Tongue (tissue), 1 donor: ENCODE measurements at regions not wholly inside any gene's neighbourhood (a gene's known extent, or its start where the extent isn't known, plus 50 kb on each side); places are given as distances from the start of the nearest gene placed in this dataset.

Experiments
- DNase-seq: peaks from one replicate; pipeline ENCODE4 v3.0.0-alpha.2; 2015

DNA sequence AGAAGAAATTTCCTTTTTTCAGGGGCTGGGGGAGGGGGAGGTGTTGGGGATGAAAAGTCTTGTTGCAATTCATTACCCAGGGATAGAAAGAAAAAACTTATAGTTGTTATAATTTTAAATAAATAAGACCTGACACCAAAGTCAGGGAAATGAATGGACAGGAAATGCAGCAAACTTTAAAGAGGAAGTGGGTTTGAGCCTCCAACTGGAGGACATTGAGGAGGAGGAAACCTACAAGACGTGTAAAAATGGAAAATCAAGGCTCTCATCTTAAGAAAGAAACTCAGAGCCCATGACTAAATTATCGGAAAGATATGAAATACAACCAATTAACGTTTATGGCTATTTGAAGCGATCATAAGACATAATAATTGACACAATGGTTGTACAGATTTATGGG is 54.4 kb downstream of the NIBAN1 start:
- DNase-seq: no peak

- DNase-seq: no peak
Observed at GRCh38 chr1:184915463-184916090, 58.7 kb downstream of the NIBAN1 start.

- no peak for DNase-seq
Observed at GRCh38 chr1:184914149-184914548, 60.2 kb downstream of the NIBAN1 start.

DNA sequence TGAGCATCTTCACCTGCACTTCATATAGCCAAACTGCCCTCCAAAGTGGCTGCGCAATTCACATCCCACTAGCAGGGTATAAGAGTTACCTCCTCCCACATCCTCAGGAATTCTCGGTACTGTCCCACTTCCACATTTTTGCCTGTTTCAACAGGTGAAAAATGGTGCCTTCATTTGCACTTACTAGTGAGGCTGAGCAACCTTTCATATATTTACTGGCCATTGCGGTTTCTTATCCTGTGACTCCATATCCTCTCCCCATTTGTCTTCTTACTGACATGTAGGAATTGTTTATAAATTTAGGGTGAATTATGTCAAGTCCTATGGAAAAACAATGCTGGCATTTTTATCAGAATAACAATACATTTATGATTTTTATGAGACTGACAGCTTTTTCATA is 61.9 kb downstream of the NIBAN1 start:
- DNase-seq: no peak

- no peak for DNase-seq
Observed at GRCh38 chr1:184911830-184912229, 62.5 kb downstream of the NIBAN1 start.

DNA sequence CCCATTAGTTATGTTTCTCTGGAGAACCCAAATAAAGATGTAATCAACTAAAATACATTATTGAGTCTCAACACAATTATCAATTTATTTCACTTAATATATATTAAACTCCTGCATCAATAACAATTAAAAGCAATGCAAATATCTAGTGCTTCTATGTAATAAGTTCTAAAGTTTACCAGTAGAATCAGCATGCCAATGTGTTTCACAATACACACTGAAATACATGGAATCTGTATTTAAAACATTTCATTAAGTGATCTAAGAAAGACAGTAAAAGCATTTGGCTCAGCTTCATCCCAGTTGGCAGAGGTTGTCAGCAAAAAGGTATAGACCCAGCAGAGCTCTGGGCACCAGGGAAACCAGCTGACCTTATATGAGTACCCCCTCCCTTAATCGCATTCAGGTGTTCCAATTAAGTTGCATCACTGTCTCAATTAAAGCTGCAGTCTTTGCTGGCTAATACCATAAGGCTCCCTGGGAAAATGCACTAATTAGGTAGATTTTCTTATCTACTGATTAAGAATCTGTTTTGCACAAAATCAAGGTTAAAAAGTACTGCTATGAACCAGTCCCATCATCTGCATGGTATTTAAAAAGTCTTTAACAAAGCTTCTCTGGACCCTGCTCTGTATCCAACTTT is 63.1 kb downstream of the NIBAN1 start:
- DNase-seq: no peak

DNA sequence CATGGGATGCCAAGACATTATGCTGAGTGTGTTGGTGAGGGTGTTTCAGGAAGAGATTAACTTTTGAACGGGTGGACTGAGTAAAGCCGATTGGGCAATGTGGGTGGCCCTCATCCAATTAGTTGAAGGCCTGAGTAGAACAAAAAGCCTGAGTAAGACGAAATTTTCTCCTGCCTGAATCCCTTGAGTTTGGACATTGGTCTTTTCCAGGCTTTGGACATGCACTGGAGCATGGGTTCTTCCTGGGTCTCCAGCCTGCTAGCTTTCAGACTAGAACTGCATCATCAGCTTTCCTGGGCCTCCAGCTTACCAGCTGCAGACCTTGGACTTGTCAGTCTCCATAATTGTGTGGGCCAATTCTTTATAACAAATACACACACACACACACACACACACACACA is 63.6 kb downstream of the NIBAN1 start:
- DNase-seq: no peak

GRCh38 chr1:184910005-184910404 is 64.3 kb downstream of the NIBAN1 start:
- no peak for DNase-seq

DNA sequence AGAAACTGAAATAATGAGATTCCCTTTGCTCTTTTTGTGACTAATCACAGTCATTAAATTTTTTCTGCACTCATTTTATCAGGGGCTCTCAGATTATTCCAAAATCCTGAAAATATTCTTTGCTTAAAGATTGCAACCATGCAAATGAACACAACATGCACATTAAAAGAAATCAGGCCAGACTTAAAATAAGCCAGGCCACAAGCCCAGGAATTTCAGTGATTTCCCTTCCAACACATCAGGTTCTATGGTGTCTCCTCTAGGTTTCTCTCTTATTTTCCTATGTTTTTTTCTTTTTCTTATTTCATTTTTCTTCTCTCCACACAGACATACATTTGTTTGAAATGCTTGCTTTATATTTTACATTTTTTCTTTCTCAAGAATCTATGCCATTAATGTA is 65.3 kb downstream of the NIBAN1 start:
- no peak for DNase-seq

GRCh38 chr1:184908506-184908905 is 65.8 kb downstream of the NIBAN1 start:
- DNase-seq: no peak

DNA sequence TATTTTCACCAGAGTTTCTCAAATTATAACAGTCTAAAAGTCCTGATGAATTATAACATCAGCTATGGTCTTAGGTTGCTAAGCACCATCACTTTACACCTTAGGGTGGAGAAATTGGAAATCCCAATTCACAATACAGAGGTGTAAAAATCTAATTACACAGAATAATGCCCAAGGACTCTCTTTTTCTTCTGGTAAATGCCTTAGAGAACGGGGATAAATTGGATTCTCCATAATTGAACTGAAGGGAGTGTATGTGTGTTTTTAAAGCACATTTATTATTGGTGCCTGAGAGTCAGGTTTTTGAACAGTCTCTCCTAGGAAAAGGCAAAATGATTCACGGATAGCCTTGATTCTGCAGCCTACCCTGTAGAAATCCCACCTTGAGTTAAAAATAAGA is 66.8 kb downstream of the NIBAN1 start:
- no peak for DNase-seq

GRCh38 chr1:184906761-184907160 is 67.5 kb downstream of the NIBAN1 start:
- DNase-seq: no peak

DNA sequence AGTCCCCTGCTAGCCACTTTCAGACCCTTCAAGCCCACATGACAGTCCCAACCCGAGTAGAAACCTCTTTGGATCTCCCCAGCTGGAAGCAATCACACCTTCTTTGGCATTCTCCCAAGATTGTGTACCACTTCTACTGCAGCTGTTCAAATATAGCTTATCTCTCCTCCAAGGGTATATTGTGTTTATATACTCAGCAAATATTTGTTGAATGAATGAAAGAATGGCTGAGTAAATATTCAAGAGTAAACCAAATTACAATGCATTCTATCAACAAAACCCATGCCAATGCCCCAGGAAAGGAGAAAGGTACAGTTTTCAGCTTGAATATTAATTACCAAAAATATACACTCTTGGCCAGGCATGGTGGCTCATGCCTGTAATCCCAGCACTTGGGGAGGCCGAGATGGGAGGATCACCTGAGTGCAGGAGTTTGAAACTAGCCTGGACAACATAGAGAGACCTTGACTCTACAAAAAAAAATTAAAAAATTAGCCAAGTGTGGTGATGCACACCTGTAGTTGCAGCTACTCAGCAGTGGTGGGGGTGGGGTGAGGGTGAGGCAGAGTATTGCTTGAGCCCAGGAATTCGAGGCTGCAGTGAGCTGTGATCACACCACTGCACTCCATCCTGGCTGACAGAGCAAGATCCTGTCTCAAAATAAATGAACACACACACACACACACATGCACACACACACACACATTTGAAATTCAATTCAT is 68.5 kb downstream of the NIBAN1 start:
- peak; percentile 28 for DNase-seq

DNA sequence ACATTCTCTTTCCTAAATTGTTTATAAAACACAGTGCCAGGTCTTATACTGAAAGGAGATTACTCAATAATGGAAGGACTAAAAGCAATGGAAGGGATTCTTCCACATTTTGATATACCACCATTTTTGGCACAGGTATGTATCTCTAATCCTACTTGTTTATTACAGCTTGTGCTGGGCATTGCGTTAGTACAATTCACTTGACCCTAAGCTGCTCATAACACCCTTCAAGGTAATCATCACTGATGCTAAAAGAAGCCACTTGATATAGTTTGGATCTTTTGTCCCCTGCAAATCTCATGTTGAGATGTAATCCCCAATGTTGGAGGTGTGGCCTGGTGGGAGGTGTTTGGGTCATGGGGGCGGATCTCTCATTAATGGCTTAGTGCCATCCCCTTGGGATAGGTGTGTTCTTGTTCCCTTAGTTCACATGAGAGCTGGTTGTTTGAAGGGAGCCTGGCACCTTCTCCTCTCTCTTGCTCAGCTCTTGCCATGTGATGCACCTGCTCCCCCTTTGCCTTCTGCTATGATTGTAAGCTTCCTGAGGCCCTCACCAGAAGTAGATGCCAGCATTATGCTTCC is 71.1 kb downstream of the NIBAN1 start:
- DNase-seq: no peak

- no peak for DNase-seq
Observed at GRCh38 chr1:184900507-184900906, 73.8 kb downstream of the NIBAN1 start.

DNA sequence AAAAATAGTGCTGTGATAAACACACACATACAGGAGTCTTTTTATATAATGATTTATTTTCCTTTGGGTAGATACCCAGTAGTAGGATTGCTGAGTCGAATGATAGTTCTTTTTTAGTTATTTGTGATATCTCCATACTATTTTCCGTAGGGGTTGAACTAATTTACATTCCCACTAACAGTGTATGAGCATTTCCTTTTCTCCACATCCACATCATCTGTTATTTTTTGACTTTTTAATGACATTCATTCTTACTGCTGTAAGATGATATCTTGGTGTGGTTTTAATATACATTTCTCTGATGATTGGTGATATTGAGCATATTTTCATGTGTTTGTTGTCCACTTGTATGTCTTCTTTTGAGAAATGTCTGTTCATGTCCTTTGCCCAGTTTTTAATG is 78.3 kb downstream of the NIBAN1 start:
- DNase-seq: no peak

DNA sequence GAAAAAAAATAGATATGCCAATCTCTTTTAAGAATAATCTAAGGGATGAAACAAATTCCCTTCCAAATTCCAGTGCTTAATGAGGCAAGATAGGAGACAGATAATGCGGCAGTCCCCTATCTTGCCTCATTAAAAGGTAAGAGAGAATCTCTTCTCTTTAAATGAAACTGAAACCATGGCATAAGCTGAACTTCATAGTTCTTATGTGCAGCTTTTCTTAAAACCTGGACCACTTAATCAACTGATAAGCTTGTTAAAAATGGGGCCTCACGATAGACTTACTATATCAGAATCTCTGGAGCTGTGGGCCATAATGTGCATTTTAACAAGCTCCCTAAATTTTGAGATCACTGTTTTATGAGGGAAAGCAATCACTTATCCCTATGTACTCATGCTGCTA is 79.2 kb downstream of the NIBAN1 start:
- DNase-seq: no peak

DNA sequence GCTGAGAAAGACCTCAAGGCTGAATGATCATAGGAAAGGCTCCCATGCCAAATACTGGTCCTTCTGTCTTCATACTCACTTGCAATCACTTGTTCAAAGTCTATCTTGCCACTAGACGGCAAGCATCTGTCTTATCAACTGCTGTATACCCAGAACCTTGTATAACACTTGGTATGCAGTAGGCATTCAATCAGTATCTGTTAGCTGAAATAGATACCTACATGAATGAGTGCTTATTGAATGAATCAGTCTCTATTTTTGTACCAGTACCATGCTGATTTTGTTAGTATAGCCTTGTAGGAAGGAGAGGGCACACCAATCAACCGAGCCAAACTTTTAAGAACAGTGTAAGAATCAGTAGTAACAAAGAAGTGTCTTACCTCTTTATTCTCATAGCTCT is 80.6 kb downstream of the NIBAN1 start:
- DNase-seq: no peak

- DNase-seq: no peak
Observed at GRCh38 chr1:184892116-184892515, 82.2 kb downstream of the NIBAN1 start.

DNA sequence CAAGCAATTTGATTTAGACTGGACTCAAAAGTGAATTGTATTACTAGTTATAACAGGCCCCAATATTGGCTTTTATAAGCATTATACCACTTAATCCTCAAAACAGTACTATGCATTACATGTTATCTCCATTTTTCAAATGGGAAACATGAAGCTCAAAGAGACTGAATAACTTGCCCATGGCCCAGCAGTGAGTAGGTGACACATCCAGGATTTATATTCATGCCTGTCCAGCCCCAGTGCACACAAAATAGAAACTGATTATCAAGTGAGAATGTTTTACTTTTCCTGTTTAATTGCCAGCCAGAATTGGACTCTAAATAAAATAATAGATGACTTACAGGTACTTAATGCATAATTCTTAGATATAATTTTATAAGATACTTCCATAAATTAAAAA is 82.9 kb downstream of the NIBAN1 start:
- no peak for DNase-seq

GRCh38 chr1:184890539-184890973 is 83.8 kb downstream of the NIBAN1 start:
- no peak for DNase-seq

- DNase-seq: no peak
Observed at GRCh38 chr1:184889902-184890301, 84.4 kb downstream of the NIBAN1 start.

DNA sequence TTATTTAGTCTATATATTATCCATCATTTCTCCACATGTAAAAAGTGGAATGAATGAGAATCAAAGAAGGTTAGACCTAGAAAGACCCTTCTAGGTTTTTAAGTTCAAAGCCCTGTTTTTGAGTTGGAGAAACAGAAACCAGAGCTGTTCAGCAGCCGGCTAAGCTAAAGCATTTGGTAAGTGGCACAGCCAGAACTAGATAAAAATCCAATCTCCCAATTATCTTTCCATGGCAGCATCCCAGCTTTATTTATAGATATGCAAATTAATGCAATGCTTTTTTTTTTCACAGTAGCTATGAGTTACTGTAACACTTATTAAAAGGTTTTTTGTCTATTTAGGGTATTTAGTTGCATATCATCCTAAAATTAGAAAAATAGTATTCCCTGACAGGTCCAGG is 85.1 kb downstream of the NIBAN1 start:
- DNase-seq: no peak
